ES-I3 (cell line): ENCODE measurements at regions not wholly inside any gene's neighbourhood (a gene's known extent, or its start where the extent isn't known, plus 50 kb on each side); places are given as distances from the start of the nearest gene placed in this dataset.
"Not testable (repeated sequence)": the region's sequence is repeated elsewhere in the genome, so short reads cannot be mapped to it uniquely, and the experiment has no call there.

Source experiments
- H3K36me3 ChIP-seq: 2 replicates; pipeline ENCODE4 v1.6.1; 2013; ENCODE audit warnings: mild to moderate bottlenecking, low read length, control low read depth, moderate library complexity; ENCODE audit not compliant: insufficient read depth
- H3K4me1 ChIP-seq: 2 replicates; pipeline ENCODE4 v1.6.1; 2013; ENCODE audit warnings: mild to moderate bottlenecking, control low read depth, low read length; ENCODE audit not compliant: insufficient read depth
- H3K9ac ChIP-seq: 2 replicates; pipeline ENCODE4 v1.6.1; 2013; ENCODE audit warnings: low read depth, mild to moderate bottlenecking, low read length, moderate library complexity
- H3K9me3 ChIP-seq: 2 replicates; pipeline ENCODE4 v1.6.1; 2013; ENCODE audit warnings: mild to moderate bottlenecking, low read length, moderate library complexity; ENCODE audit not compliant: control insufficient read depth, insufficient read depth

DNA sequence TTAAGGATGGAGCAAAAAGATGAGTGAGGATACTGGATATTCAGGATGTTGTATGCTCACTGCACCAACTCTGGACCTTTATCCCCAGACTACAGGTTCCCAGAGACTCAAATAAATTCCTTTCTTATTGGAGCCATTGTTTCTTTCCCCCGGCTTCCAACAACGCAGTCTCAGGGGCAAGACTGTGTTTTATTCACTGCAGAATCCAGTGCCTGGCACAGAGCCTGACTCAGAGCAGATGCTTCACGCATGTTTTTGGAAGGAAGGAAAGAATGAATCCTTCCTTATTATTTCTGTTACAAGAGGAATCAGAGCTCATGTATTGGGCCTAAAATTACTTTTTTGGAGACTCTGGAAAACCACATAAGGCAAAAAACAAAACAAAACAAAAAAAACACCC is 96.0 kb upstream of the VGLL4 start:
- Histone ChIP-seq H3K9ac (no peak overlapping the region), H3K9me3 (no peaks in the 10 kb centered on the region), H3K4me1 (no peaks in the 10 kb centered on the region), H3K36me3 (no peaks in the 10 kb centered on the region)

- Histone ChIP-seq H3K9me3 (no peaks in the 10 kb centered on the region), H3K4me1 (no peaks in the 10 kb centered on the region), H3K36me3 (no peaks in the 10 kb centered on the region), H3K9ac (no peak overlapping the region)
These were observed 95.4 kb upstream of the VGLL4 start for GRCh38 chr3:11739123-11739522.

DNA sequence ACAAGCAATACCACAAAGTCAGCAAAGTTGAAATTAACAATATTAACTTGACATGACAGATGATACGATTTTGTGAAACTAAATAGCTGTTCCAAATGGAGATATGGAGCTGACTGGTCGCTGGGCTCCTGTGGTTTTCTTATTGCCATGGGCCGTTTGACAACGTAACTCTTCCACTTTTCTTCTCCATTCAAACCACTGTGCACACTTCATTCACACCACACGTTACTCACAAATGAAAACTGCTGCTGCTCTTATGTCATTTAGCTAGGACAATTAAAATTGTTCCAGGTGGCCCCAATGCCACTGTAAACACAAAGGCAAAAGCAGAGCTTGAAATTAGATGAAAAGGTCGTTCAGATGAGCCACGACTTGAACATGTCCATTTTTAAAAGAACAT is 94.0 kb upstream of the VGLL4 start:
- Histone ChIP-seq H3K4me1 (no peaks in the 10 kb centered on the region), H3K36me3 (no peaks in the 10 kb centered on the region), H3K9me3 (no peaks in the 10 kb centered on the region), H3K9ac (no peak overlapping the region)

GRCh38 chr3:11736136-11736833 is 92.6 kb upstream of the VGLL4 start:
- no peaks in the 10 kb centered on the region for H3K9me3 ChIP-seq
- H3K4me1 ChIP-seq = no peaks in the 10 kb centered on the region
- no peaks in the 10 kb centered on the region for H3K36me3 ChIP-seq
- no peak overlapping the region for H3K9ac ChIP-seq

GRCh38 chr3:11735638-11736037 is 91.9 kb upstream of the VGLL4 start:
- Histone ChIP-seq H3K9ac (no peak overlapping the region), H3K36me3 (no peaks in the 10 kb centered on the region), H3K4me1 (no peaks in the 10 kb centered on the region), H3K9me3 (no peaks in the 10 kb centered on the region)

- H3K4me1 ChIP-seq, H3K36me3 ChIP-seq, H3K9ac ChIP-seq, H3K9me3 ChIP-seq: not testable (repeated sequence)
These were observed 91.4 kb upstream of the VGLL4 start for GRCh38 chr3:11735111-11735510.

GRCh38 chr3:11733914-11734313 is 90.2 kb upstream of the VGLL4 start:
- H3K4me1 ChIP-seq = no peaks in the 10 kb centered on the region
- no peaks in the 10 kb centered on the region for H3K36me3 ChIP-seq
- no peak overlapping the region for H3K9ac ChIP-seq
- H3K9me3 ChIP-seq = no peaks in the 10 kb centered on the region

DNA sequence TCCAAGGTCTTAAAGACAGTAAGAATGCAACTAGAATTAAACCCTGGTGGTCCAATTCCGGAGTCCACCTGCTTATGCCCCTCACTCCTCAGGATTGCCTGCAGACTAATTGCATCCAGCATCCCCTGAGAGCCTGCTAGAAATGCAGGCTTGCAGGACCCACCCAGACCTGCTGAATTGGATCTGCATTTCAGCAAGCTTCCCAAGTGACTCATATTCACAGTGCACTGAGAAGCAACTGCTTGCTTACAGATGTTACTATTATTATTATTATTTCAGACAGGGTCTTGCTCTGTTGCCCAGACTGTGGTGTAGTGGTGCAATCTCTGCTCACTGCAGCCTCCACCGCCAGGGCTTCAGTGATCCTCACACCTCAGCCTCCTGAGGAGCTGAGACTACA is 83.5 kb upstream of the VGLL4 start:
- Histone ChIP-seq H3K4me1 (no peaks in the 10 kb centered on the region), H3K9ac (no peak overlapping the region), H3K36me3 (no peaks in the 10 kb centered on the region), H3K9me3 (no peaks in the 10 kb centered on the region)

DNA sequence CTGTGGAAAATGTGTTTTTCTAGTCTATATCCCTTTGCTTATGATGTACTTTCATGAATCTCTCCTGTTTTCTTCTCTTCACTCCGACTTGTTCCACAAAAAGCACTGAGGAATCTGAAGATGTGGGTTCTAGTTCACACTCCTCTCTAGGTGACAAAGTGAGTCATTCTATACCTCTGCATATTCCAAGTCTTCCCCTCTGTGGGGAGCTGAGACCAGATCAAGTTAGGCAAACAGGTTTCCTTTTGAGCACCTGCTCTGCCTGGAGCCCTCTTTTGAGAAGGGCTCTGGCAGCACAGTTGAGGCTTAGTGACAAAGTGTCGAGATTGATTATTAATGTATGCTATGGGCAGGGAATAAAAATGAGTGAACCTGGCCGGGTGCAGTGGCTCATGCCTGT is 82.4 kb upstream of the VGLL4 start:
- Histone ChIP-seq H3K36me3 (no peaks in the 10 kb centered on the region), H3K9me3 (no peaks in the 10 kb centered on the region)

DNA sequence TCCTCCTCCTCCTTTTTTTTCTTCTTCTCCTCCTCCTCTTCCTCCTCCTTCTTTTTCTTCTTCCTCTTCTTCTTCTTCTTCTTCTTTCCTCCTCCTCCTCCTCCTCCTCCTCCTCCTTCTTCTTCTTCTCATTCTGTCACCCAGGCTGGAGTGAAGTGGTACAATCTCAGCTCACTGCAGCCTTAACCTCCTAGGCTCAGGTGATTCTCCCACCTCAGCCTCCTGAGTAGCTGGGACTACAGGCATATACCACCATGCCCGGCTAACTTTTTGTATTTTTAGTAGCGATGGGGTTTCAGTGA is 81.6 kb upstream of the VGLL4 start:
- H3K9me3 ChIP-seq, H3K4me1 ChIP-seq, H3K36me3 ChIP-seq, H3K9ac ChIP-seq: not testable (repeated sequence)

More for the DNA sequence above, 82.4 kb upstream of the VGLL4 start:
- Histone ChIP-seq H3K9ac (no peak overlapping the region), H3K4me1 (0 out of 2 replicates have a peak, but pooled peaks cover 5% of the 10 kb centered on the region)

DNA sequence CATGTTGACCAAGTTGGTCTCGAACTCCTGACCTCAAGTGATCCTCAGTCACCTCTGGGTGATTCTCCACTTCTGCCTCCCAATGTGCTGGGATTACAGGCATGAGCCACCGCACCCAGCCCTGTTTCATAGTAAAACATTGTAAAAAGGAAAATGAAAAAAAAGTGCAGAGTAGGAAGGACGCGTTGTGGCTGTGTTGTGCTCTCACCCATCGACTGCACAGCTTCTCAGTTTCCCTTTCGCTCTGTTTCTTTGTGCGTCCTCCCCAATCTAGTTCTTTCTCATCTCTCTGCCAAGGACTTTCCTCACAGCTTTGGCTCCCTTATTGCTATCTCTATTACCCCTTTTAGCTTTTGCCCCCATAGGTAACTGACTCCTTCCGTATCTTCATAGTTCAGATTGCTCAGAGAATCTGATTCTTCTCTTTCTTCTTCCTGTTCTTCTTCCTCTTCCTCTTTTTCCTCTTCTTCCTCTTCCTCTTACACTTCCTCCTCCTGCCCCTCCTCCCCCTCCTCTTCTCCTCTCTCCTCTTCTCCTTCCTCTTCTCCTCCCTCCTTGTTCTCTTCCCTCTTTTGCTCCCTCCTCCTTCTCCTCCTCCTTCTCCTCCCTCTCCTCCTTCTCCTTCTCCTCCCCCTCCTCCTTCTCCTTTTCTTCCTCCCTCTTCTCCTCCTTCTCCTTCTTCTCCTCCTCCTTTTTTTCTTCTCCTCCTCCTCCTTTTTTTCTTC is 81.1 kb upstream of the VGLL4 start:
- no peak overlapping the region for H3K9ac ChIP-seq

DNA sequence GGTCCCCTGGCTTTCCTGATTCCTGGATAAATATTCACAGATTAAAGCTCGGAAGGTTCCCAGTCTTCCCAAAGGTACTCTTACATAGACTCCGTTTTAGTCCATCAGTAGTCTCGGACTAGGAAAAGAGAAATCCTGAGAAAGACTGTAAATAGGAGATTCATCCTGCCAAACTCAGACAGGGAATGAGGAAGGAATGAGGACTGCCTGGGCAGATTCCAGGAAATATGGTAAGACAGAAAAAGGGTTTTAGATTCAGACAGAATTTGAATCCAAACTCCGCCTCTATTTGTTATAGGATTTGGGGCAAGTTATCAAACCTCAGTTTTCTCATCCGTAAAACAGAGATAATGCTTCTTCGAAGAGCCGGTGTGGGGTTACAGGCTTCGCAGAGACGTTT is 77.8 kb upstream of the VGLL4 start:
- Histone ChIP-seq H3K4me1 (peaks cover 13% of the 10 kb centered on the region), H3K36me3 (no peaks in the 10 kb centered on the region), H3K9me3 (no peaks in the 10 kb centered on the region), H3K9ac (0 out of 2 replicates have a peak overlapping the region, but pooled peaks have one; percentile 73)

More for the DNA sequence above, 81.1 kb upstream of the VGLL4 start:
- Histone ChIP-seq H3K4me1 (0 out of 2 replicates have a peak, but pooled peaks cover 6% of the 10 kb centered on the region), H3K9me3 (no peaks in the 10 kb centered on the region), H3K36me3 (no peaks in the 10 kb centered on the region)

DNA sequence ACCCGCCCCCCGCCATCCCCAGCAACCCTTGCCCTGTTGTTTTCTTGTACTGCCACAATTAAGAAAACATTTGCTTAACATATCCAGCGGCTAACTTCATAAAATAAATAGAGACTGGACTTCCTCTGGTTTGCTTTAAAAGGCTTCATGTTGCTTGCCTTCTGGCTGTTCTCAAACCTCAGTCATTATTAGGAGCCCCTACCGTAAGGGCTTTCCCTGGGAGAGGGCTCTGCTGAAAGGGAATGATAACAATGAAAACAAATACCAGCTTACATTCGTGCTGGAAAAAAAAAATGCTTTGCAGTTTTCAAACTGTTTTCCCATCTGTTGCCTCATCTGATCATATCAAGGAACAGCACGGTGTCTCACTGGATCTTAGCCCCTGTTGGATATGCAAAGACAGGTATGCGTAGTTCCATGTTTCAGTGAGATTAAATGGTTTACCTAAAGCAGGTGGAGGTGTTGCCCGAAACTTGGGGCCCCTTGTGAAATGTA is 77.2 kb upstream of the VGLL4 start:
- Histone ChIP-seq H3K9me3 (no peaks in the 10 kb centered on the region), H3K9ac (peak overlapping the region; percentile 73), H3K4me1 (peaks cover 13% of the 10 kb centered on the region), H3K36me3 (no peaks in the 10 kb centered on the region)

GRCh38 chr3:11720304-11720898 is 76.7 kb upstream of the VGLL4 start:
- Histone ChIP-seq H3K4me1 (peaks cover 13% of the 10 kb centered on the region), H3K9me3 (no peaks in the 10 kb centered on the region), H3K9ac (peak overlapping the region; percentile 73), H3K36me3 (no peaks in the 10 kb centered on the region)
